ENCODE measurements at regions not wholly inside any gene's neighbourhood (a gene's known extent, or its start where the extent isn't known, plus 50 kb on each side); places are given as distances from the start of the nearest gene placed in this dataset.

- no peak for DNase-seq
These were observed 459.7 kb downstream of the RAB28 start for GRCh38 chr4:13024147-13025105.

- DNase-seq, result no peak
These were observed 476.2 kb downstream of the RAB28 start for GRCh38 chr4:13007802-13008470.

GRCh38 chr4:12993923-12994322 lies 490.2 kb downstream of the RAB28 start:
- no peak for DNase-seq

GRCh38 chr4:12987284-12987683 lies 496.9 kb downstream of the RAB28 start:
- DNase-seq, result no peak

- no peak for DNase-seq
These were observed 504.3 kb downstream of the RAB28 start for GRCh38 chr4:12979797-12980196.

GRCh38 chr4:12978310-12978709 lies 505.8 kb downstream of the RAB28 start:
- DNase-seq, result no peak

GRCh38 chr4:12975511-12975910 lies 508.6 kb downstream of the RAB28 start:
- DNase-seq, result no peak

- DNase-seq, result no peak
These were observed 510.6 kb downstream of the RAB28 start for GRCh38 chr4:12973522-12973921.

GRCh38 chr4:12968345-12968744 lies 515.8 kb downstream of the RAB28 start:
- no peak for DNase-seq

- no peak for DNase-seq
These were observed 517.4 kb downstream of the RAB28 start for GRCh38 chr4:12966726-12967125.

- no peak for DNase-seq
These were observed 518.8 kb downstream of the RAB28 start for GRCh38 chr4:12965334-12965733.

GRCh38 chr4:12963912-12964311 lies 520.2 kb downstream of the RAB28 start:
- no peak for DNase-seq

GRCh38 chr4:12963291-12963690 lies 520.8 kb downstream of the RAB28 start:
- DNase-seq, result no peak

- no peak for DNase-seq
These were observed 522.4 kb downstream of the RAB28 start for GRCh38 chr4:12961713-12962112.

GRCh38 chr4:12958436-12958835 lies 525.7 kb downstream of the RAB28 start:
- DNase-seq, result no peak

GRCh38 chr4:12957108-12957507 lies 527.0 kb downstream of the RAB28 start:
- DNase-seq, result no peak

GRCh38 chr4:12956026-12956425 lies 528.1 kb downstream of the RAB28 start:
- DNase-seq, result no peak

GRCh38 chr4:12949719-12950490 lies 534.2 kb downstream of the RAB28 start:
- no peak for DNase-seq

GRCh38 chr4:12943069-12943468 lies 541.1 kb downstream of the RAB28 start:
- DNase-seq, result no peak

- no peak for DNase-seq
These were observed 550.3 kb downstream of the RAB28 start for GRCh38 chr4:12933760-12934221.

GRCh38 chr4:12932203-12932788 lies 551.8 kb downstream of the RAB28 start:
- no peak for DNase-seq

- DNase-seq, result no peak
These were observed 554.4 kb downstream of the RAB28 start for GRCh38 chr4:12929784-12930183.

- no peak for DNase-seq
These were observed 555.4 kb downstream of the RAB28 start for GRCh38 chr4:12928751-12929150.
